Left hindlimb (tissue), 1 donor: ENCODE measurements at regions not wholly inside any gene's neighbourhood (a gene's known extent, or its start where the extent isn't known, plus 50 kb on each side); places are given as distances from the start of the nearest gene placed in this dataset.
"Not testable (repeated sequence)": the region's sequence is repeated elsewhere in the genome, so short reads cannot be mapped to it uniquely, and the experiment has no call there.

Experiments
- DNase-seq: peaks from one replicate; pipeline ENCODE4 v3.0.0-alpha.2; 2018

GRCh38 chr9:100813871-100814270 lies 214.7 kb upstream of the PLPPR1 start:
- DNase-seq, result no peak

- DNase-seq, result no peak
Observed at GRCh38 chr9:100819980-100820379, 208.5 kb upstream of the PLPPR1 start.

DNA sequence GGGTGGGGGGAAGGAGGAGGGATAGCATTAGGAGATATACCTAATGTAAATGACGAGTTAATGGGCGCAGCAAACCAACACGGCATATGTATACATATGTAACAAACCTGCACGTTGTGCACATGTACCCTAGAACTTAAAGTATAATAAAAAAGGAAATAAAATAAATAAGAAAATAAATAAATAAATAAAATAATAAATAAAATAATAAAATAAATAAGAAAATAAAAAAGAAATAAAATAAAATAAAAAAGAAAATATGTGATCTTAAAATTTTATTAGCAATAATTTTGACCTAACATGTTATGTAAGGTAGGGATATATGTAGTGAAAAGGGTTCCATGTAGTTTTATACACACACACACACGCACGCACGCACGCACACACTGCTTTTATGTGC lies 195.5 kb upstream of the PLPPR1 start:
- not testable (repeated sequence) for DNase-seq

GRCh38 chr9:100838857-100839256 lies 189.7 kb upstream of the PLPPR1 start:
- no peak for DNase-seq

DNA sequence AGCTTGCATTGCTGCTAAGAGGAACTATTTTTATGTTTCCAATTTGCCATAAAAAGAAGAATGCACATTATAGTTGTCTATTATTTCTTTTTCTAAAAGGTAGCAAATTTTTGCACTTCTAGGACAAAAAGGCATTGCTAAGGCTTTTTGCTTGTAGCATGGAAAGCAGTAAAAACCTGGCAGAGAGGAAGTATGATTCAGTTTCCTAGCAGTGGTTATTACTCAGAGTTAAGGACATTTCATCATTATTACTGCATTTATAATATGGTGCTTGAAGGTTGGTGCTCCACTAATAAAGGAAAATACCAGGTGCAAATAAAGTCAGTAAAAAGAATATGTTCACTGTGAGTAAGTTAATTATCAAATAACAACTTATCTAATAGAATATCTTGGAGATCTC lies 179.8 kb upstream of the PLPPR1 start:
- no peak for DNase-seq

- DNase-seq, result no peak
Observed at GRCh38 chr9:100852088-100852487, 176.4 kb upstream of the PLPPR1 start.

- no peak for DNase-seq
Observed at GRCh38 chr9:100856238-100856637, 172.3 kb upstream of the PLPPR1 start.

GRCh38 chr9:100865111-100865510 lies 163.4 kb upstream of the PLPPR1 start:
- DNase-seq, result no peak

DNA sequence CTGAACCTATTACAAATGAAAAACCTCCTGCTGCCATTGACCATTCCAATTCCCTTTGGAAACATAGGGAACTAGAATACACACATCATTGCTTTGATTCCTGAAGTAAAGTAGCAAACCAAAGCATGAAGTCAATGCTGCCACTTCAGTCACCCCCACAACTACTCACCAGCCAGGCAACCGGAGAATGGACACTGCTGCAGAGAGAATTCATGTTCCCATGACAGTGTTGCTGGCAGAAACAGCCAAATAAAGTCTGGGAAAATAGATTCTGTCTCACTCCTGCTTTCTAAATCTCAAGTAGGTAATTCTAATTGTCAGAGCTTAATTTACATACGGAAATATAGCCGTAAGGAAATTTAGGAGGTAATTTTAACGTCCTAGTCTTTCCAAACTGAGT lies 162.9 kb upstream of the PLPPR1 start:
- DNase-seq, result no peak

- no peak for DNase-seq
Observed at GRCh38 chr9:100869326-100869725, 159.2 kb upstream of the PLPPR1 start.

DNA sequence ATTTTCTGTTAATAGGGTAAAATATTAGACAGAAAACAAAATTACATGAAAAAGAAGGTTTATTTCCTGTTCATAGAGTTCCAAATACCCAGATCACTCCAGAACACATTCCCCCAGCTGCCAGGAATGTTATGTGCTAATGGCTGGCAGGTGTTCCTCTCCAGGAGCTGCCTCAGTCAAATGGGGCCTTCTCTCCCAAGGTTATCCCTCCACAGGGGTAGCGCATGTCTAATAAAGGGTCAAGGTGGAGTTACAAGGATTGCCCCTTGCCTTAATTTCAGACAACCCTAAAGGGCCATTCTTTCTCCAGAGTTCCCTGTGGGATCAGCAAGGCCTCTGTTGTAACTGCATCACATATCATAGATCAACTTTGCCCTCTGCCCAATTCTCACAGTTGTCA lies 148.6 kb upstream of the PLPPR1 start:
- DNase-seq, result no peak

GRCh38 chr9:100880284-100880683 lies 148.2 kb upstream of the PLPPR1 start:
- no peak for DNase-seq

- DNase-seq, result no peak
Observed at GRCh38 chr9:100884518-100884917, 144.0 kb upstream of the PLPPR1 start.

DNA sequence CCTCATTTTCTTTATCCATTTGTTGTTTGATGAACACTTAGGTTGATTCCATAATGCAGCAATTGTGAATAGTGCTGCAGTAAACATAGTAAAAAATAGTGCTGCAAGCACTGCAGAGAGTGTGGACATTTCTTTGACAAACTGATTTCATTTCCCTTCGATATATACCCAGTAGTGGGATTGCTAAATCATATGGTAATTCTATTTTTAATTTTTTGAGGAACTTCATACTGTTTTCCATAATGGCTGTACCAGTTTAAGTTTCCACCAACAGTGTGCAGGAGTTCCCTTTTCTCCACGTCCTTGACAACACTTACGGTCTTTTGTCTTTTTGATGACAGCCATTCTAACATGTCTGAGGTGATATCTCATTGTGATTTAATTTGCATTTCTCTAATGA lies 138.2 kb upstream of the PLPPR1 start:
- DNase-seq, result no peak

- DNase-seq, result no peak
Observed at GRCh38 chr9:100911273-100911672, 117.3 kb upstream of the PLPPR1 start.

DNA sequence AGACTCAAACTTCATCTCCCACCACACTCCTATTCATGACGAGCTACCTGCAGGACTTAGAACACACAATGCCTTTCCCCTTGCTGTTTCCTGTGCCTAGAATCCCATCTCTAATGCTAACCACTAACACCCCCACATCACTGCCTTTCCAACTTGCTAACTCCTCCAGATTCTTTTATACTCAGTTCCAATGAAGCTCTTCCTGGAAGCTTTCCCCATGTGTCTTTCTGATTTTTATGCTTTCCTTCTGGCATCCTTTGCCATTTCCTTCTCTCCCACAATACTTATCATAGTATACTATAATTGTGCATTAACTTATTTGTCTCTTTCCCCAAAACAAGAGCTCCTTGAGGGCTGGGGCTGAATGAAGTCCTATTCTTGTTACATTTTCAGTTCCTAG lies 115.3 kb upstream of the PLPPR1 start:
- DNase-seq, result no peak

DNA sequence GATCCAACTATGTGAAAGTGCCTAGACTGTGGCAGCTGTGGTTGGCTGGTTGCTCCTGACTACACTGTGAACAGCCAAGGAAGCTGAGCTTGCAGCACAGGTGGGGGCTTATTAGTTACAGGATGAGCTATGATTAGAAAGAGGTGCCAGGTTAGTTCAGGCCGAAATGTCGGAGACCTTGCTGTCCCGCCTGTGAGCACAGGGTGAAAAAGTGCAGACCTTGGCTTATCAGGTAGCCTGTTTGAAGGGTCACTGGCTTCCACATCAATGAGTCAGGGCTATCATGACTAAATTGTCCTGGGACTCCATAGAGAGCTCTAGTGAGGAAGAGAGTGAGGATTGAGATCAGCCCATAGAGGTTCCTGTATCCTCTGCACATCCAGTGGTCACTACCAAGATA lies 114.3 kb upstream of the PLPPR1 start:
- no peak for DNase-seq

DNA sequence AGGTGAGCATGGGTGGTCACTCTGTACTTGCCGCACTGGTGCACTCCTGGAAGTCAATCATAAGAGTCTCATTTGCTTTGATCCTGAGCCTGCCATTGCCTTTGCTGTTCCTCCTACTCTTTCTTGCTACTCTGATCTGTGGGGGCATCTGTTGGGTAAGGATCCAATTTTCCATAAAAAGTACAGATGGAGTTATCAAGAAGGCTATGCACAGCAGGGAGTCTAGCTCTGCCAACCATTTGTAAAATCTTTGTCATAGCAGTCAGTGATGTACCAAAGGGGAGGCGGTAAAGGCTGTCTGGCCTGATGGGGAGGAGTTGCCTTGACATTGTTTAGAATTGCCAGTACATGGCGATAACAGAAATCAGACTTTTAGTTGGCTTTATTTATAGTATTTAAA lies 109.0 kb upstream of the PLPPR1 start:
- no peak for DNase-seq

DNA sequence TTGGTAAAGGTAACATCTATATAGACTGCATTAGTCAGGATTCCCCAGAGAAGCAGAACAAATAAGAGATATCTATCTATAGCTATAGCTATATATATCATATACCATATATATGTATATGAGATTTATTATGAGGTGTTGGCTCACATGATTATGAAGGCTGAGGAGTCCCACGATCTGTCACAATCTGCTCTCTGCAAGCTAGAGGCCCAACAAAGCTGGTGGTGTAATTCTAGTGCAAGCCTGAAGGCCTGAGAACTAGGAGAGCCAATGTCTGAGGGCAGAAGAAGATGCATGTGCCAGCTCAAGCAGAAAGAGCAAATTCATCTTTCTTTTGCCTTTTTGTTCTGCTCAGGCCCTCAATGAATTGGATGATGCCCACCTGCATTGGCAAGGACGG lies 102.2 kb upstream of the PLPPR1 start:
- DNase-seq, result no peak

DNA sequence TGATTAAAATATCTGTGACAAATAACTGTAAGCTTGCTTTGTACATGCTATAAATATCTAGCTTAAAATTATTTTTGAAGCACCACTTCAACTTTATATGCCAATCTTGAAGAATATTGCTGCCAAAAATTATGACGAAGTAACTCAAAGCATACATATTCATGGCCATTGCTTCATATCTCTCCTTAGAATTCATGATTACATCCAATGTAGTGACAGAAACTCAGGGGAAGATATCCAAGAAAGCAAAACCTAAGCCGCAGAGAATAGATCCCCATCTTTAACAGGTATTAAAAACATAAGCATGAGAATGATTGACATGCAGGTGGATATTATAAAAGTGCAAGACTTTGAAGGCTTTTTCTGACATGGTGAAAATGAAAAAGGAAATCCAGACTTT lies 100.8 kb upstream of the PLPPR1 start:
- no peak for DNase-seq

DNA sequence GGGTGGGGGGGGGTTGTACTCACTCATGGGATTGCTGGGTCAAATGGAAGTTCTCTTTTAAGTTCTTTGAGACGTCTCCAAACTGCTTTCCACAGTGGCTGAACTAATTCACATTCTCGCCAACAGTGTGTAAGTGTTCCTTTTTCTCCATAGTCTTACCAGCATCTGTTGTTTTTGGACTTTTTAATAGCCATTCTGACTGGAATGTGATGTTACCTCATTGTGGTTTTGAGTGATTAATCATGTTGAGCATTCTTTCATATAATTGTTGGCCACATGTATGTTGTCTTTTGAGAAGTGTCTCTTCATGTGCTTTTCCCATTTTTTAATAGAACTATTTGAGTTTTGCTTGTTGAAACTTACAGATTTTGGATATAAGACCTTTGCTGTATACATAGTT lies 94.9 kb upstream of the PLPPR1 start:
- DNase-seq, result no peak

- no peak for DNase-seq
Observed at GRCh38 chr9:100937382-100937781, 91.1 kb upstream of the PLPPR1 start.

GRCh38 chr9:100938507-100938906 lies 90.0 kb upstream of the PLPPR1 start:
- no peak for DNase-seq

DNA sequence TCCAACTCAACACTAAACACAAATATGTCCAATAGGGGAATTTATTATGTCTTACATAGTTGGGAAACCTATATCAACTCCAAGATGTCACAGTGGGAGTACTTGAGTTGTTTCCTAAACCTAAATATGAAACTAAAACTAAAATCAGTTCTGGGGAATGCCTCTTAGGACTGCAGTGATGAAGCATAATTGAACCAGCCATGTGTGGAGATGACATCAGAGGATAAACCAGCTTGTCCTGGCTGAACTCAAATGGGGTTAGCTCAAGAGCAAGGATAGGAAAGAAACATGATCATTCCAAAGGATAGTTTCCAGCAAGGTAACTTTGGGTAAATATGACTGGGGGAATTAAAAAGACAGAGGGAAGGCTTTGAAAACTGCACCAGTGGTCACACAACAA lies 88.9 kb upstream of the PLPPR1 start:
- no peak for DNase-seq

DNA sequence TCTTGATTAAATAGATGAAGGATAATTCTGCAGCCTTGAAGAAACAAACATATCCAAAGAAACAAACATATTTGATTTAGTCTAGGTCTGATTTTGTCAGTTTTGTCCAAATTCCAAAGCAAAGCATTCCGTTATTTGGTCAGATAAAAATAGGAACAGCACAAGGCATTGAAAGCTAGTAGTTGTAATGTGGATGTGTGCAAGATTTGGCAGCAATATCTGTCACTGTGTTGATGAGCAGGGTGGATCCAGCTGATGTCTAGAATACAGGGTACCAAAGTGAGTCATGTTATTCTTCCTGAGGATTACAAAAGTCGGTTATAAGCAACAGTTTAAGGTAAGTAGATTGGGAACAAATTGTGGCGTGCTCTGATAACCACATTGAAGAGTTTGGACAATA lies 69.3 kb upstream of the PLPPR1 start:
- DNase-seq, result no peak
